PC-9 (cell line): ENCODE measurements at regions not wholly inside any gene's neighbourhood (a gene's known extent, or its start where the extent isn't known, plus 50 kb on each side); places are given as distances from the start of the nearest gene placed in this dataset.

Source experiments
- BruUV-seq: library from RNA; stranded (reverse); fragments of 400-500 nt; replicated peaks from 2 replicates; lab custom pipeline; 2021; lab: Mats Ljungman, UMichigan
- CTCF ChIA-PET: fragments of 300-600 bp; sonication (Branson Sonifier 250); formaldehyde crosslinking; loops from one replicate; lab custom pipeline; 2022; ENCODE audit warnings: antibody characterized with exemption; lab: Charles Lee
- POLR2A ChIA-PET: fragments of 300-600 bp; sonication (Branson Sonifier 250); formaldehyde crosslinking; loops from one replicate; lab custom pipeline; 2022; ENCODE audit warnings: antibody characterized with exemption; ENCODE audit not compliant: unreplicated experiment; lab: Charles Lee
- DNase-seq, 2 experiments: peaks; one replicate each; pipeline versions ENCODE4 v3.0.0 to v3.0.0-alpha.2; 2015 to 2022; ENCODE audit warnings: mixed read lengths in 1 of 2
- H2AFZ ChIP-seq: fragments of 200-600 bp; sonication (generic); 2 replicates; pipeline ENCODE4 v1.8.1; 2017; ENCODE audit warnings: antibody characterized with exemption
- H3F3A ChIP-seq: fragments of 200-600 bp; sonication (generic); 2 replicates; pipeline ENCODE4 v1.8.1; 2017; ENCODE audit warnings: antibody characterized with exemption, mild to moderate bottlenecking, low read depth; ENCODE audit not compliant: insufficient read depth
- H3K27ac ChIP-seq: fragments of 200-600 bp; sonication (generic); 2 replicates; pipeline ENCODE4 v1.6.1; 2016; ENCODE audit warnings: mixed run types
- H3K27me3 ChIP-seq: fragments of 200-600 bp; sonication (generic); 2 replicates; pipeline ENCODE4 v1.6.1; 2016; ENCODE audit warnings: low read depth, mixed run types; ENCODE audit not compliant: insufficient read depth
- H3K36me3 ChIP-seq: fragments of 200-600 bp; sonication (generic); 2 replicates; pipeline ENCODE4 v1.6.1; 2016; ENCODE audit warnings: low read depth, mixed run types
- H3K4me1 ChIP-seq: fragments of 200-600 bp; sonication (generic); replicated peaks from 2 replicates; pipeline ENCODE4 v1.6.1; 2016; ENCODE audit warnings: mixed run types; ENCODE audit not compliant: insufficient read depth
- H3K4me2 ChIP-seq: fragments of 200-600 bp; sonication (generic); 2 replicates; pipeline ENCODE4 v1.6.1; 2017; ENCODE audit warnings: mixed run types
- H3K4me3 ChIP-seq: fragments of 200-600 bp; sonication (generic); 2 replicates; pipeline ENCODE4 v1.6.1; 2016; ENCODE audit warnings: mixed run types
- H3K79me2 ChIP-seq: fragments of 200-600 bp; sonication (generic); 2 replicates; pipeline ENCODE4 v1.6.1; 2017; ENCODE audit warnings: low read depth, mixed run types
- H3K9me2 ChIP-seq: fragments of 200-600 bp; sonication (generic); 2 replicates; pipeline ENCODE4 v1.8.1; 2017; ENCODE audit warnings: mild to moderate bottlenecking; ENCODE audit not compliant: insufficient read depth
- H3K9me3 ChIP-seq: fragments of 200-600 bp; sonication (generic); 2 replicates; pipeline ENCODE4 v1.8.1; 2016; ENCODE audit warnings: low read depth; ENCODE audit not compliant: insufficient read depth
- H4K20me1 ChIP-seq: fragments of 200-600 bp; sonication (generic); 2 replicates; pipeline ENCODE4 v1.8.1; 2017; ENCODE audit not compliant: insufficient read depth
- EZH2 ChIP-seq: fragments of 200-600 bp; sonication (generic); IDR thresholded peaks from 2 replicates; pipeline ENCODE4 v1.8.0; 2017; ENCODE audit warnings: antibody characterized with exemption, low read depth
- intact Hi-C: fragments of 100-400 bp; cut with micrococcal nuclease; formaldehyde crosslinking; loops from one replicate; pipeline ENCODE4 v1.10.0; 2022; ENCODE audit not compliant: unreplicated experiment
- TF ChIP-seq, protein P1 (sequence below): fragments of 200-600 bp; sonication (generic); conservative IDR thresholded peaks from 2 replicates; pipeline ENCODE4 v1.6.1; 2017; ENCODE audit warnings: mixed run types, antibody characterized with exemption, mild to moderate bottlenecking, moderate library complexity

DNA sequence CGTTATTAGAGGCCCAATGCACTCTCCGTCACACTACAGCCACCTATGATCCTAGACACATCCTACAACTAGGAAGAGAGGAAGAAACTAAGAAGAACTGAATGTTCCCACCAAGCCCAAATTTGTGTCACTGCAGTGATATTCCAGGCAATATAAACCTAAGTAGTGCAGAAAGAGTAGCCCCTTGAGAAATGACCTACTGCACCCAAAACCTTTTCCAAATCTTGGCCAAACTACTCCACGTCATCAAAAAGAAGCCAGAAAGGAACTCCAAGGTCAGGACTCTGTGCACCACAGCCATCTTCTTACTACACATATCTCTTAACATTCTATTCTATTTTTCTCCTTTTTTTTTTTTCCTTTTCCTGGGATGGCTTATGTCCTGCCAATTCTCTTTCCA is 60.2 kb downstream of the ADAMTS1 start:
- no peaks in the 10 kb centered on the region for H4K20me1 ChIP-seq
- no peak overlapping the region for H3K27ac ChIP-seq
- no peak overlapping the region for H3K4me3 ChIP-seq
- BruUV-seq, result no TSS peak
- ChIA-PET CTCF (no interaction called here), POLR2A (no interaction called here)
- H3K79me2 ChIP-seq, result no peaks in the 10 kb centered on the region
- H3K9me3 ChIP-seq, result no peaks in the 10 kb centered on the region
- intact Hi-C loops, result no loop called here
- H3F3A ChIP-seq, result no peaks in the 10 kb centered on the region
- no peaks in the 10 kb centered on the region for H3K9me2 ChIP-seq
- no peaks in the 10 kb centered on the region for H3K4me1 ChIP-seq
- no peak for DNase-seq
- no peak for TF ChIP-seq EZH2
- TF ChIP-seq, protein P1, sequence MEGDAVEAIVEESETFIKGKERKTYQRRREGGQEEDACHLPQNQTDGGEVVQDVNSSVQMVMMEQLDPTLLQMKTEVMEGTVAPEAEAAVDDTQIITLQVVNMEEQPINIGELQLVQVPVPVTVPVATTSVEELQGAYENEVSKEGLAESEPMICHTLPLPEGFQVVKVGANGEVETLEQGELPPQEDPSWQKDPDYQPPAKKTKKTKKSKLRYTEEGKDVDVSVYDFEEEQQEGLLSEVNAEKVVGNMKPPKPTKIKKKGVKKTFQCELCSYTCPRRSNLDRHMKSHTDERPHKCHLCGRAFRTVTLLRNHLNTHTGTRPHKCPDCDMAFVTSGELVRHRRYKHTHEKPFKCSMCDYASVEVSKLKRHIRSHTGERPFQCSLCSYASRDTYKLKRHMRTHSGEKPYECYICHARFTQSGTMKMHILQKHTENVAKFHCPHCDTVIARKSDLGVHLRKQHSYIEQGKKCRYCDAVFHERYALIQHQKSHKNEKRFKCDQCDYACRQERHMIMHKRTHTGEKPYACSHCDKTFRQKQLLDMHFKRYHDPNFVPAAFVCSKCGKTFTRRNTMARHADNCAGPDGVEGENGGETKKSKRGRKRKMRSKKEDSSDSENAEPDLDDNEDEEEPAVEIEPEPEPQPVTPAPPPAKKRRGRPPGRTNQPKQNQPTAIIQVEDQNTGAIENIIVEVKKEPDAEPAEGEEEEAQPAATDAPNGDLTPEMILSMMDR, result no peak
- H3K27me3 ChIP-seq, result no peaks in the 10 kb centered on the region
- no peak overlapping the region for H3K4me2 ChIP-seq
- H3K36me3 ChIP-seq, result no peaks in the 10 kb centered on the region
- no peak overlapping the region for H2AFZ ChIP-seq

DNA sequence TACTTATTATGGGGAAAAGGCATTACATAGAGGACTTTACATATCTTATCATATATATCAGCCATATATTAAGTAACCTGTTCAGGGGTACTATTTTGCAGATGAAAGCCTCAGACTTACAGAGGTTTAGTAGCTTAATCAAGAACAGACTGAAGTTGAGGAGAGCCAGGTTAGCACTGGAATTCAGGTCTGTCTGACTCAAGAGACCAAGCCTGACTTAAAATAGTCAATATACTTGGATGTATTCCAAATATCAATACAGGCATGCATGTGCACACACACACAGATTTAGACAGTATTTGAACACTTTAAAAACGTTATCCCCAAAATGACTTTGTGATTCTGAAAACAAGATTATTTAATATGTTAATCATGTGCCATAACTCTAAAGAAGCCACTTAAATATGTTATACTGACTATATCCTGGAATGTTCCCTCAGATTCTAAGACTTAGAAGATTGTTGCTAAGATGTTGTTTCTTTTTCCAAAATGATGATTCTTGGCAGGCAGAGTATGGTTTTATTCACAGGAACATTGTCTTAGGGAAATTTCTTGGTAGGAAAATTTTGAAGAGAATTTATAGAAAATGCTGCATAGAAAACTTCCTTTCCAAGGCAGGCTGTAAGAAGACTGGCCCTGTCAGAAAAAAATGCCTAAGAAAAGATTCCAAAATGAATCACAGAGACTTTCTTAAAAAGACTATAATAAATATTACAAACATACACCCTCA is 61.6 kb downstream of the ADAMTS1 start:
- BruUV-seq, result no TSS peak
- Histone ChIP-seq H3K27me3 (no peaks in the 10 kb centered on the region), H3K36me3 (no peaks in the 10 kb centered on the region), H3K4me2 (no peak overlapping the region), H3K27ac (no peak overlapping the region), H3K9me2 (no peaks in the 10 kb centered on the region), H3K4me3 (no peak overlapping the region), H2AFZ (no peak overlapping the region), H3K79me2 (no peaks in the 10 kb centered on the region), H3F3A (no peaks in the 10 kb centered on the region), H3K4me1 (no peaks in the 10 kb centered on the region), H3K9me3 (no peaks in the 10 kb centered on the region), H4K20me1 (no peaks in the 10 kb centered on the region)
- intact Hi-C loops, result no loop called here
- no peak for DNase-seq
- CTCF ChIA-PET, result no interaction called here
- POLR2A ChIA-PET, result no interaction called here
- TF ChIP-seq EZH2, result no peak
- TF ChIP-seq, protein P1, result no peak

DNA sequence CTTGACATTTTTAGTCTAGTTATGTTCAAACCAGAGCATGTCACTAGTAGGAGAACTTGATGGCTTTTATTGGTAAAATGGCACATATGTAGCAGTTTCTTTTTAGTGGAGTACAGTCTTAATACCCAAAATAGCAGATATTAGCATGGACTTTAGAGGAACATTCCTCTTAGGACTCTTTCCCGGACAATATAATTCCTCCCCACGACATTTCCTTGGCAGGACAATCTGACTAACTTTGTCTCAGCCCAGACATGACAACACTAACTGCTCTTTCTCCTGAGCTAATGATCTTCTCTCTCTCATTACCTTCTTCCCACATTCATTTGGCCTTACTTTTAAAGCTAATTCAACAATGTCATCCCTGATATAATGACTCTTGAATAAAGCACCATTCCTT is 62.5 kb downstream of the ADAMTS1 start:
- POLR2A ChIA-PET, result no interaction called here
- Histone ChIP-seq H4K20me1 (no peaks in the 10 kb centered on the region), H3F3A (no peaks in the 10 kb centered on the region), H3K9me3 (no peaks in the 10 kb centered on the region), H3K9me2 (no peaks in the 10 kb centered on the region), H3K27me3 (no peaks in the 10 kb centered on the region), H3K27ac (no peak overlapping the region), H3K36me3 (no peaks in the 10 kb centered on the region), H3K79me2 (no peaks in the 10 kb centered on the region), H3K4me2 (no peak overlapping the region), H3K4me1 (no peaks in the 10 kb centered on the region), H2AFZ (no peak overlapping the region), H3K4me3 (no peak overlapping the region)
- intact Hi-C loops, result no loop called here
- CTCF ChIA-PET, result no interaction called here
- TF ChIP-seq EZH2, result no peak
- DNase-seq, result no peak
- no TSS peak for BruUV-seq

DNA sequence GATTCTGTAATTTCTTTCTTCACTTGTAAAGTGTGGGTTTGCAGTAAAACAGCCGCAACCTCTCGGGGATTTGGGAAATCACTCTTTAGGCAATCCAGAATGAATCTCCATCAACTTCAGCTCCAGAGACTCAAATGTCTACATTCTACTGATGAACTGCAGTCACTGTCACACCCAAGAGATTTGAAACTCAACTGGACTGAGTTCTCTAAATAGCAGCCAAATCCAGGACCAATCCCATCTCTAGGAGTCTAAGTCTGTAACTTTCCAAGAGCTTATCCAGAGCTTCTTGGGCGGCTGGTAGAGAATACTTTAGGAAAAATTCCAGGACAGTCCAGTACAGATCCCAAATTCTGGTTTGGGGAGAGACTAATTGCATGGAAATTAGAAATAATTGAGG is 62.9 kb downstream of the ADAMTS1 start:
- Histone ChIP-seq H3F3A (no peaks in the 10 kb centered on the region), H3K27ac (no peak overlapping the region), H3K79me2 (no peaks in the 10 kb centered on the region), H3K9me3 (no peaks in the 10 kb centered on the region), H3K4me3 (no peak overlapping the region), H2AFZ (no peak overlapping the region), H4K20me1 (no peaks in the 10 kb centered on the region), H3K36me3 (no peaks in the 10 kb centered on the region), H3K4me2 (no peak overlapping the region), H3K9me2 (no peaks in the 10 kb centered on the region), H3K27me3 (no peaks in the 10 kb centered on the region), H3K4me1 (no peaks in the 10 kb centered on the region)
- ChIA-PET POLR2A (no interaction called here), CTCF (no interaction called here)
- intact Hi-C loops, result no loop called here
- TF ChIP-seq, protein P1, result no peak
- no peak for TF ChIP-seq EZH2
- DNase-seq, result no peak
- no TSS peak for BruUV-seq
